Spleen (tissue), 11 donors: ENCODE measurements at regions not wholly inside any gene's neighbourhood (a gene's known extent, or its start where the extent isn't known, plus 50 kb on each side); places are given as distances from the start of the nearest gene placed in this dataset.

Experiments used
- DNase-seq: peaks from one replicate; pipeline ENCODE4 v3.0.0-alpha.2; 2020
- H3K27ac ChIP-seq, 8 donors: fragments of 200-600 bp; sonication (generic) in 7 of 8; 1 replicate in 4 of 8; 2 replicates in 4 of 8; pipeline versions ENCODE4 v1.5.0 to v1.8.0; 2016 to 2021; ENCODE audit warnings: inconsistent platforms in 4 of 8, mild to moderate bottlenecking in 4 of 8, moderate library complexity in 1 of 8
- H3K27me3 ChIP-seq, 7 donors: fragments of 200-600 bp; sonication (generic) in 6 of 7; replicated peaks in 1 of 7; 1 replicate in 4 of 7; 2 replicates in 3 of 7; pipeline versions ENCODE4 v1.5.0 to v1.8.0; 2016 to 2021; ENCODE audit warnings: inconsistent platforms in 3 of 7, mild to moderate bottlenecking in 1 of 7
- H3K36me3 ChIP-seq, 6 donors: fragments of 200-600 bp; sonication (generic) in 5 of 6; 1 replicate in 4 of 6; 2 replicates in 2 of 6; pipeline versions ENCODE4 v1.5.0 to v1.8.0; 2016 to 2021; ENCODE audit warnings: inconsistent platforms in 2 of 6
- H3K4me1 ChIP-seq, 6 donors: fragments of 200-600 bp; sonication (generic) in 5 of 6; 1 replicate in 3 of 6; 2 replicates in 3 of 6; pipeline versions ENCODE4 v1.5.0 to v1.8.0; 2016 to 2021; ENCODE audit warnings: inconsistent platforms in 3 of 6
- H3K4me3 ChIP-seq, 8 donors: fragments of 200-600 bp; sonication (generic) in 7 of 8; 1 replicate in 4 of 8; 2 replicates in 4 of 8; pipeline versions ENCODE4 v1.5.0 to v1.8.0; 2016 to 2021; ENCODE audit warnings: inconsistent platforms in 4 of 8, mild to moderate bottlenecking in 4 of 8, moderate library complexity in 2 of 8
- H3K9me3 ChIP-seq, 8 donors: fragments of 200-600 bp; sonication (generic) in 7 of 8; 1 replicate in 4 of 8; 2 replicates in 4 of 8; pipeline versions ENCODE4 v1.5.0 to v1.8.0; 2016 to 2021; ENCODE audit warnings: inconsistent platforms in 4 of 8
- POLR2A ChIP-seq, 3 donors: fragments of 450-650 bp; IDR thresholded peaks; one replicate each; pipeline ENCODE4 v1.5.1; 2017; ENCODE audit warnings: antibody characterized with exemption in 3 of 3, mild to moderate bottlenecking in 1 of 3
- POLR2AphosphoS5 ChIP-seq, 3 donors: sonication (generic); formaldehyde crosslinking; IDR thresholded peaks; one replicate each; pipeline ENCODE4 v1.5.1; 2017; ENCODE audit warnings: antibody characterized with exemption in 3 of 3
- WGBS, 5 donors: extraction: QIAGEN DNeasy Blood & Tissue Kit in 3 of 5; methylation state at CpG; one replicate each; pipeline versions ENCODE4 v1.1.5 to v1.1.7; 2013 to 2018; 5-methylcytosine and 5-hydroxymethylcytosine counted together
- intact Hi-C: fragments of 100-400 bp; cut with DNase I; formaldehyde crosslinking; loops from one replicate; pipeline ENCODE4 v1.15.0; 2023; ENCODE audit warnings: low total_unique reads
- TF ChIP-seq, protein P1 (sequence below), 11 experiments: fragments of 200-600 bp in 7 of 11; fragments of 450-650 bp in 4 of 11; sonication (generic) in 4 of 11; IDR thresholded peaks in 8 of 11; conservative IDR thresholded peaks in 3 of 11; 1 replicate in 7 of 11; 2 replicates in 4 of 11; pipeline versions ENCODE4 v1.4.0 to v1.8.0; 2016 to 2021; ENCODE audit warnings: antibody characterized with exemption in 11 of 11, inconsistent platforms in 4 of 11, mild to moderate bottlenecking in 1 of 11
- donor health status: healthy with polysubstance abuse.
- donor health status: DM: no; HTN: no; CAD: no; lungs with moderate emphysema.
- donor health status: DM: no; HTN: no; CAD: no.
- donor health status: Bipolar disorder and iron deficiency.
- donor health status: healthy.
- donor health status: DM: no; HTN: no; CAD: no.
- donor health status: DM: yes; HTN: yes; CAD: no.

DNA sequence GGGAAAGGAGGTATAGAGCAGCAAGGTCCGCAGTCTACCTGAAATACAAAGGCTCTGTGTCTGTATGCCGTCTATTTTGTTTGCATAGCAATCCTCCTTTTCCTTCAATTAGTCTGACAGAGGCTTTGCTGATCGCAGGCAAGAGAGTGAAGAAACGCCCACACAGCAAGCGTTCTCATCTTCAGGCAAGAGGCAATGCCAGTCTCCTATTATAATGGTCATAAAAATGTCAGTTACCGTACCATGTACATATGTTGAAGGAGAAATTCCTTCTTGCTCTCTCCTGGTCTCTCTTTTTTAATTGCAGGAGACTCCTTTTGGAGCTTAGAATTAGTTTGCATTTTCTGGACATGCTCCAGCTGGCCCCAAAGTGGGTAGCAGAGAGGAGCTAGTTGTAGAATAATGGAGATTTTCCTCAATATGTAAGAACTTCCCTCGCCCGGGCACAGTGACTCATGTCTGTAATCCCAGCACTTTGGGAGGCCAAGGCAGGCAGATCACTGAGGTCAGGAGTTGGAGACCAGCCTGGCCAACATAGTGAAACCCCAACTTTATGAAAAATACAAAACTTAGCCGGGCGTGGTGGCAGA, 139.5 kb downstream of the PFKFB3 start:
- Histone ChIP-seq H3K4me3 (no peak overlapping the region), H3K4me1 (peaks cover 4 to 14% (median 8%) of the 10 kb centered on the region in 6 donors), H3K36me3 (no peaks in the 10 kb centered on the region), H3K27ac (no peak overlapping the region), H3K27me3 (no peaks in the 10 kb centered on the region), H3K9me3 (peaks cover 0 to 6% (median 0%) of the 10 kb centered on the region in 8 donors)
- TF ChIP-seq, protein P1, sequence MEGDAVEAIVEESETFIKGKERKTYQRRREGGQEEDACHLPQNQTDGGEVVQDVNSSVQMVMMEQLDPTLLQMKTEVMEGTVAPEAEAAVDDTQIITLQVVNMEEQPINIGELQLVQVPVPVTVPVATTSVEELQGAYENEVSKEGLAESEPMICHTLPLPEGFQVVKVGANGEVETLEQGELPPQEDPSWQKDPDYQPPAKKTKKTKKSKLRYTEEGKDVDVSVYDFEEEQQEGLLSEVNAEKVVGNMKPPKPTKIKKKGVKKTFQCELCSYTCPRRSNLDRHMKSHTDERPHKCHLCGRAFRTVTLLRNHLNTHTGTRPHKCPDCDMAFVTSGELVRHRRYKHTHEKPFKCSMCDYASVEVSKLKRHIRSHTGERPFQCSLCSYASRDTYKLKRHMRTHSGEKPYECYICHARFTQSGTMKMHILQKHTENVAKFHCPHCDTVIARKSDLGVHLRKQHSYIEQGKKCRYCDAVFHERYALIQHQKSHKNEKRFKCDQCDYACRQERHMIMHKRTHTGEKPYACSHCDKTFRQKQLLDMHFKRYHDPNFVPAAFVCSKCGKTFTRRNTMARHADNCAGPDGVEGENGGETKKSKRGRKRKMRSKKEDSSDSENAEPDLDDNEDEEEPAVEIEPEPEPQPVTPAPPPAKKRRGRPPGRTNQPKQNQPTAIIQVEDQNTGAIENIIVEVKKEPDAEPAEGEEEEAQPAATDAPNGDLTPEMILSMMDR (IDR thresholded peaks at IDR 0.05 in 8 of 11, conservative IDR thresholded peaks at IDR 0.05 in 3 of 11), result no peak
- no peak for TF ChIP-seq POLR2A (IDR thresholded peaks at IDR 0.05)
- no peak for TF ChIP-seq POLR2AphosphoS5 (IDR thresholded peaks at IDR 0.05)
- intact Hi-C loops, result no loop called here
- 75 to 83% (median 80%) methylated on average over 10 of the region's 10 CpGs for WGBS, 5 donors
- no peak for DNase-seq

DNA sequence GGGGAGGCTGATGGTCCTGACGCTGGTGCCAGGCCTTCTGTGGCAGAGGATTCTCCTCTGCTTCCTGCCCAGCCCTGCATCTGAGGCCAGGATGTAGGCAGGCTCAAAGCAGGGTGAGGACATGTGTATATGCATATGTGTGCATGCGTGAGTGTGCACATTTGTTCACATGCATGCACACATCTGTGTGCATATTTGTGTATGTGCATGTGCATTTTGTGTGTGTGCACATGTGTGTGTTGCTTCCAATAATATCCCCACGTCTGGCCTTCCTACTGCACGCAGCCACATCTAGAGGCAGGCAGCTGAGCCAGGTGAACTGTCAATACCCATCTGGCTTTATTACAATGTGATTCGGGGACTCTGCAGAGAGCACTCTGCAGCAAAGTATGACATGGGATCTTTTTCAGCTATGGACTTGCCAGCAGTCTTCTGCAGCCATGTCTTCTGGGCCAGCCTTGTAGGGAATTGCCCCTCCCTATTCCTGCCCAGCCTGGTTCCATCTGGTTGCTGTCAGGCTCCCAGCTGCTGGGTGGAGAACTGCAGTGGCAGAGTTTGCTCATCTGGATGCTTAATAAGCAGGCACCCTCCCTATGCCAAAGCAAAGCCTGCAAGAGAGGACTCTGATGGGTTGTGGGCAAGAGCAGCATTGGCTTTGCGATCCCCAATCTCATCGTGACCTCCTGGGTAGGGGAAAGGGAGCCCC, 140.7 kb downstream of the PFKFB3 start:
- no peak overlapping the region for H3K4me3 ChIP-seq
- DNase-seq, result no peak
- H3K27me3 ChIP-seq, result no peaks in the 10 kb centered on the region
- intact Hi-C loops, result no loop called here
- no peak overlapping the region for H3K27ac ChIP-seq
- WGBS, 5 donors, result 84 to 94% (median 90%) methylated on average over 7 of the region's 7 CpGs
- no peaks in the 10 kb centered on the region for H3K36me3 ChIP-seq
- TF ChIP-seq POLR2AphosphoS5 (IDR thresholded peaks at IDR 0.05) (no peak), POLR2A (IDR thresholded peaks at IDR 0.05) (no peak)
- TF ChIP-seq, protein P1 (IDR thresholded peaks at IDR 0.05 in 8 of 11, conservative IDR thresholded peaks at IDR 0.05 in 3 of 11), result no peak
- H3K9me3 ChIP-seq, result peaks cover 0 to 6% (median 0%) of the 10 kb centered on the region in 8 donors
- H3K4me1 ChIP-seq, result peaks cover 12 to 27% (median 20%) of the 10 kb centered on the region in 6 donors

DNA sequence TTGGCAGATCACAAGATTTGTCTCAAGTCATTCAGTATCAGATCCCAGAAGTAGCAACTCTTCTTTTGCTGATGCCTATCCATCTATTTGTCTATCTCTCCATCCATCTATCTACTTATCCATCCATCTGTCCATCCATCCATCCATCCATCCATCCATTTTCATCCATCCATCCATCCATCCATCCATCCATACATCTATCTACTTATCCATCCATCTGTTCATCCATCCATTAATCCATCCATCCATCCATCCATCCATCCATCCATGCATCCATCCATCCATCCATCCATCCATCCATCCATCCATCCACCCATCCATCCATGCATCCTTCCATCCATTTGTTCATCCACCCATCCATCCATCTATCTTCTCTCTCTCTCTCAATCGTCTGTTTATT, 142.7 kb downstream of the PFKFB3 start:
- no peaks in the 10 kb centered on the region for H3K36me3 ChIP-seq
- no peak overlapping the region for H3K27ac ChIP-seq
- DNase-seq, result no peak
- intact Hi-C loops, result no loop called here
- TF ChIP-seq, protein P1 (IDR thresholded peaks at IDR 0.05 in 8 of 11, conservative IDR thresholded peaks at IDR 0.05 in 3 of 11), result no peak
- TF ChIP-seq POLR2A (IDR thresholded peaks at IDR 0.05) (no peak), POLR2AphosphoS5 (IDR thresholded peaks at IDR 0.05) (no peak)
- peaks cover 18 to 46% (median 26%) of the 10 kb centered on the region in 6 donors for H3K4me1 ChIP-seq
- H3K27me3 ChIP-seq, result no peaks in the 10 kb centered on the region
- 95 to 100% (median 96%) methylated on average over 1 of the region's 1 CpG for WGBS, 5 donors
- peaks cover 0 to 6% (median 0%) of the 10 kb centered on the region in 8 donors for H3K9me3 ChIP-seq
- H3K4me3 ChIP-seq, result no peak overlapping the region

DNA sequence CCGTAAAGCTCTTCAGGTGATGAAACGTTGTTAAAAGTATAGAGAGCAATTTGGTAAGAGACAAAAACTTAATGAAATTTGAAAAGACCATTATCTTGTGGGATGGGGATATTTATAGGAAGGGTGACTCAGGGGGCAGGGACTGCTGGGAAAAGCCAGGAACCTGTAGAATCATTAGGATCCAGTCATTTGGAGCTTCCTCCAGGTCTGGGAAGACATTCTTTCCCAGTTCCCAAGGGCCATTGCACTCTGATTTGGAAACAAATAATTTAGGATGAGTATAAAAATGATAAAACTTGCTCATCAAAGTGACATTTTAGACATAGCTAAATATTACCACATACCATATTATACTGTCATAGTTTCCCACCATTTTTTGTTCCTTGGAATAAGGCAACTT, 143.9 kb downstream of the PFKFB3 start:
- H3K27ac ChIP-seq, result peak overlapping the region in 3 of 8 donors; percentile 80 to 83 (median 81)
- intact Hi-C loops, result no loop called here
- 96 to 100% (median 99%) methylated on average over 2 of the region's 2 CpGs for WGBS, 5 donors
- H3K27me3 ChIP-seq, result no peaks in the 10 kb centered on the region
- H3K36me3 ChIP-seq, result no peaks in the 10 kb centered on the region
- DNase-seq, result no peak
- peaks cover 18 to 52% (median 26%) of the 10 kb centered on the region in 6 donors for H3K4me1 ChIP-seq
- no peak overlapping the region for H3K4me3 ChIP-seq
- TF ChIP-seq POLR2A (IDR thresholded peaks at IDR 0.05) (no peak), POLR2AphosphoS5 (IDR thresholded peaks at IDR 0.05) (no peak)
- TF ChIP-seq, protein P1 (IDR thresholded peaks at IDR 0.05 in 8 of 11, conservative IDR thresholded peaks at IDR 0.05 in 3 of 11), result no peak
- peaks cover 0 to 6% (median 0%) of the 10 kb centered on the region in 8 donors for H3K9me3 ChIP-seq
